ENCODE measurements at regions not wholly inside any gene's neighbourhood (a gene's known extent, or its start where the extent isn't known, plus 50 kb on each side); places are given as distances from the start of the nearest gene placed in this dataset.

GRCh38 chr22:49018601-49019000 lies 809.1 kb downstream of the BRD1 start:
- TF ChIP-seq POLR2A (IDR thresholded peaks at IDR 0.05) = no peak
- TF ChIP-seq CTCF (IDR thresholded peaks at IDR 0.05) = no peak
- no peak for TF ChIP-seq EP300 (IDR thresholded peaks at IDR 0.05)
